Adrenal gland (tissue), 5 donors: ENCODE measurements at regions not wholly inside any gene's neighbourhood (a gene's known extent, or its start where the extent isn't known, plus 50 kb on each side); places are given as distances from the start of the nearest gene placed in this dataset.

ENCODE experiments used
- CTCF ChIP-seq, 6 experiments: fragments of 450-650 bp in 4 of 6; fragments of 200-600 bp in 2 of 6; sonication (generic) in 1 of 6; IDR thresholded peaks; 1 replicate in 5 of 6; 2 replicates in 1 of 6; pipeline versions ENCODE4 v1.5.1 to v1.8.0; 2016 to 2021; ENCODE audit warnings: antibody characterized with exemption in 6 of 6, mild to moderate bottlenecking in 2 of 6, moderate library complexity in 1 of 6
- POLR2A ChIP-seq, 2 donors: fragments of 450-650 bp; IDR thresholded peaks; one replicate each; pipeline ENCODE4 v1.6.1; 2017; ENCODE audit warnings: antibody characterized with exemption in 2 of 2, mild to moderate bottlenecking in 2 of 2, moderate library complexity in 1 of 2
- donor health status: DM: no; HTN: no; CAD: no.

DNA sequence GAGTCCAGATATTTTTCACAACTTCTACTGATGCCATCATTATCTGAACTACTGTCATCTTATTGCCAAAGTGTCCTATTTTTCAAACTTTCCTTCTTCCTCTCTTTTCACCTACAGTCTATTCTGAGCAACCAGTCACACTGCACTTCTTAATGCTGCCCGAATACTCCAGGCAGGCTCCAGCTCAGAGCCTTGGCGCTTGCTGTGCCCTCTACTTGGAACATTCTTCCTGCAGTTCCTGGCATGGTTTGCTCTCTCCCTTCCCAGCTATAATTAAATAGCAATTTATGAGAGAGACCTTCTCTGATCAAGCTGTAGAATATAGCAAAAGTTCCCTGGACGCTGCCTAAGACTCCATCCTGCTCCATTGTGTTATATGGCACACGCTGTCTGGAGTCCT, 831.6 kb downstream of the QKI start:
- TF ChIP-seq CTCF (IDR thresholded peaks at IDR 0.05) (no peak), POLR2A (IDR thresholded peaks at IDR 0.05) (no peak)
